OCI-LY7 (cell line): ENCODE measurements at regions not wholly inside any gene's neighbourhood (a gene's known extent, or its start where the extent isn't known, plus 50 kb on each side); places are given as distances from the start of the nearest gene placed in this dataset.

Source experiments
- EZH2phosphoT487 ChIP-seq: fragments of 200-600 bp; sonication (generic); IDR thresholded peaks from 2 replicates; pipeline ENCODE4 v1.6.1; 2018; ENCODE audit warnings: low read depth, borderline replicate concordance, mild to moderate bottlenecking, mixed run types, antibody characterized with exemption, low read length, moderate library complexity, mixed read lengths
- TF ChIP-seq, protein P1 (sequence below): fragments of 200-600 bp; sonication (generic); conservative IDR thresholded peaks from 2 replicates; pipeline ENCODE4 v1.5.1; 2014; ENCODE audit warnings: mild to moderate bottlenecking, antibody characterized with exemption, low read length, moderate library complexity, mixed read lengths

- TF ChIP-seq, protein P1, sequence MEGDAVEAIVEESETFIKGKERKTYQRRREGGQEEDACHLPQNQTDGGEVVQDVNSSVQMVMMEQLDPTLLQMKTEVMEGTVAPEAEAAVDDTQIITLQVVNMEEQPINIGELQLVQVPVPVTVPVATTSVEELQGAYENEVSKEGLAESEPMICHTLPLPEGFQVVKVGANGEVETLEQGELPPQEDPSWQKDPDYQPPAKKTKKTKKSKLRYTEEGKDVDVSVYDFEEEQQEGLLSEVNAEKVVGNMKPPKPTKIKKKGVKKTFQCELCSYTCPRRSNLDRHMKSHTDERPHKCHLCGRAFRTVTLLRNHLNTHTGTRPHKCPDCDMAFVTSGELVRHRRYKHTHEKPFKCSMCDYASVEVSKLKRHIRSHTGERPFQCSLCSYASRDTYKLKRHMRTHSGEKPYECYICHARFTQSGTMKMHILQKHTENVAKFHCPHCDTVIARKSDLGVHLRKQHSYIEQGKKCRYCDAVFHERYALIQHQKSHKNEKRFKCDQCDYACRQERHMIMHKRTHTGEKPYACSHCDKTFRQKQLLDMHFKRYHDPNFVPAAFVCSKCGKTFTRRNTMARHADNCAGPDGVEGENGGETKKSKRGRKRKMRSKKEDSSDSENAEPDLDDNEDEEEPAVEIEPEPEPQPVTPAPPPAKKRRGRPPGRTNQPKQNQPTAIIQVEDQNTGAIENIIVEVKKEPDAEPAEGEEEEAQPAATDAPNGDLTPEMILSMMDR: no peak
- TF ChIP-seq EZH2phosphoT487: no peak
These were observed 113.7 kb upstream of the TPRG1 start for GRCh38 chr3:189058071-189058470.
